ENCODE measurements at regions not wholly inside any gene's neighbourhood (a gene's known extent, or its start where the extent isn't known, plus 50 kb on each side); places are given as distances from the start of the nearest gene placed in this dataset.

GRCh38 chr4:18405054-18405453 lies 383.5 kb upstream of the LCORL start:
- no peak for DNase-seq

- no peak for DNase-seq
Observed at GRCh38 chr4:18404642-18405041, 383.1 kb upstream of the LCORL start.

GRCh38 chr4:18403327-18403726 lies 381.8 kb upstream of the LCORL start:
- DNase-seq, result no peak

- no peak for DNase-seq
Observed at GRCh38 chr4:18401868-18402267, 380.3 kb upstream of the LCORL start.

GRCh38 chr4:18401425-18401824 lies 379.9 kb upstream of the LCORL start:
- no peak for DNase-seq

- peak; percentile 87 for DNase-seq
Observed at GRCh38 chr4:18398661-18399060, 377.1 kb upstream of the LCORL start.

- peak; percentile 71 for DNase-seq
Observed at GRCh38 chr4:18397681-18398390, 376.3 kb upstream of the LCORL start.

- DNase-seq, result no peak
Observed at GRCh38 chr4:18394656-18395055, 373.1 kb upstream of the LCORL start.

- DNase-seq, result no peak
Observed at GRCh38 chr4:18391354-18391728, 369.8 kb upstream of the LCORL start.

- DNase-seq, result no peak
Observed at GRCh38 chr4:18390655-18391353, 369.2 kb upstream of the LCORL start.

GRCh38 chr4:18389115-18389514 lies 367.6 kb upstream of the LCORL start:
- DNase-seq, result no peak

- DNase-seq, result peak; percentile 36
Observed at GRCh38 chr4:18388039-18388438, 366.5 kb upstream of the LCORL start.

- DNase-seq, result no peak
Observed at GRCh38 chr4:18381186-18381585, 359.6 kb upstream of the LCORL start.

- no peak for DNase-seq
Observed at GRCh38 chr4:18369561-18369960, 348.0 kb upstream of the LCORL start.

GRCh38 chr4:18366892-18367291 lies 345.3 kb upstream of the LCORL start:
- peak; percentile 63 for DNase-seq

GRCh38 chr4:18366136-18366535 lies 344.6 kb upstream of the LCORL start:
- DNase-seq, result no peak

- no peak for DNase-seq
Observed at GRCh38 chr4:18343581-18343980, 322.0 kb upstream of the LCORL start.

GRCh38 chr4:18342847-18343246 lies 321.3 kb upstream of the LCORL start:
- DNase-seq, result no peak

- DNase-seq, result peak; percentile 81
Observed at GRCh38 chr4:18321956-18322530, 300.5 kb upstream of the LCORL start.

GRCh38 chr4:18319431-18319830 lies 297.9 kb upstream of the LCORL start:
- DNase-seq, result no peak

- peak; percentile 85 for DNase-seq
Observed at GRCh38 chr4:18318682-18319388, 297.3 kb upstream of the LCORL start.

GRCh38 chr4:18314731-18315130 lies 293.2 kb upstream of the LCORL start:
- DNase-seq, result no peak

- no peak for DNase-seq
Observed at GRCh38 chr4:18297684-18298083, 276.1 kb upstream of the LCORL start.

GRCh38 chr4:18296411-18296810 lies 274.9 kb upstream of the LCORL start:
- DNase-seq, result no peak
